ENCODE measurements at regions not wholly inside any gene's neighbourhood (a gene's known extent, or its start where the extent isn't known, plus 50 kb on each side); places are given as distances from the start of the nearest gene placed in this dataset.
"Not testable (repeated sequence)": the region's sequence is repeated elsewhere in the genome, so short reads cannot be mapped to it uniquely, and the experiment has no call there.

- TF ChIP-seq, protein P1, sequence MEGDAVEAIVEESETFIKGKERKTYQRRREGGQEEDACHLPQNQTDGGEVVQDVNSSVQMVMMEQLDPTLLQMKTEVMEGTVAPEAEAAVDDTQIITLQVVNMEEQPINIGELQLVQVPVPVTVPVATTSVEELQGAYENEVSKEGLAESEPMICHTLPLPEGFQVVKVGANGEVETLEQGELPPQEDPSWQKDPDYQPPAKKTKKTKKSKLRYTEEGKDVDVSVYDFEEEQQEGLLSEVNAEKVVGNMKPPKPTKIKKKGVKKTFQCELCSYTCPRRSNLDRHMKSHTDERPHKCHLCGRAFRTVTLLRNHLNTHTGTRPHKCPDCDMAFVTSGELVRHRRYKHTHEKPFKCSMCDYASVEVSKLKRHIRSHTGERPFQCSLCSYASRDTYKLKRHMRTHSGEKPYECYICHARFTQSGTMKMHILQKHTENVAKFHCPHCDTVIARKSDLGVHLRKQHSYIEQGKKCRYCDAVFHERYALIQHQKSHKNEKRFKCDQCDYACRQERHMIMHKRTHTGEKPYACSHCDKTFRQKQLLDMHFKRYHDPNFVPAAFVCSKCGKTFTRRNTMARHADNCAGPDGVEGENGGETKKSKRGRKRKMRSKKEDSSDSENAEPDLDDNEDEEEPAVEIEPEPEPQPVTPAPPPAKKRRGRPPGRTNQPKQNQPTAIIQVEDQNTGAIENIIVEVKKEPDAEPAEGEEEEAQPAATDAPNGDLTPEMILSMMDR (IDR thresholded peaks at IDR 0.05; ENCODE audit: extremely low read depth, insufficient read depth, missing control alignments) = no peak
- DNase-seq (ENCODE audit: low spot score) = no peak
- in situ Hi-C loops (cut with MboI; ENCODE audit: low pct_unique_long_range_greater_than_20kb, low sequenced_read_pairs, unreplicated experiment) = no loop called here
These were observed 130.8 kb upstream of the TWIST2 start for GRCh38 chr2:238717084-238717483.

- TF ChIP-seq, protein P1 (IDR thresholded peaks at IDR 0.05; ENCODE audit: extremely low read depth, insufficient read depth, missing control alignments) = no peak
- in situ Hi-C loops (cut with MboI; ENCODE audit: low pct_unique_long_range_greater_than_20kb, low sequenced_read_pairs, unreplicated experiment) = no loop called here
- no peak for DNase-seq (ENCODE audit: low spot score)
These were observed 128.2 kb upstream of the TWIST2 start for GRCh38 chr2:238719641-238720040.

DNA sequence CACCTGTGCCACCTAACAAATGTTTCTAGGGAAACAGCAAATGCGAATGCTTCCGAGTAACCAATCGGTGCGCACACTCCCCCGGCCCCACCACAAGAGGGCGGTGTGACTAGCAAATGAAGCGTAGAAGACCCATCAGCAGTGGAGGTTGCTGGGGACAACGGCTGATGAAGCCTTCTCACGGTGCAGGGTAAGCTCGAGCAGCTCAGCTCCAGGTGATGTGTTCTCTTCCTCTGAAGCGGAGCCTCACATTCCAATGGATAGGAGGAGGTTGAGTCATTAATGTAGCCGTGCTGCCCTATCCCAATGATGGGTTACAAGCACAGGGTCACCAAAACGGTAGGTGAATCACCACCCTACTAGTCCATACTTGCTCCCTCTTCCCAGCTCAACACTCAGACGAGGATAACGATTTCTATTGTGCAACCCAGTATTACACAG lies 127.6 kb upstream of the TWIST2 start:
- in situ Hi-C loops (cut with MboI; ENCODE audit: low pct_unique_long_range_greater_than_20kb, low sequenced_read_pairs, unreplicated experiment) = no loop called here
- TF ChIP-seq, protein P1 (IDR thresholded peaks at IDR 0.05; ENCODE audit: extremely low read depth, insufficient read depth, missing control alignments) = peak; percentile 46
- peak; percentile 61 for DNase-seq (ENCODE audit: low spot score)

DNA sequence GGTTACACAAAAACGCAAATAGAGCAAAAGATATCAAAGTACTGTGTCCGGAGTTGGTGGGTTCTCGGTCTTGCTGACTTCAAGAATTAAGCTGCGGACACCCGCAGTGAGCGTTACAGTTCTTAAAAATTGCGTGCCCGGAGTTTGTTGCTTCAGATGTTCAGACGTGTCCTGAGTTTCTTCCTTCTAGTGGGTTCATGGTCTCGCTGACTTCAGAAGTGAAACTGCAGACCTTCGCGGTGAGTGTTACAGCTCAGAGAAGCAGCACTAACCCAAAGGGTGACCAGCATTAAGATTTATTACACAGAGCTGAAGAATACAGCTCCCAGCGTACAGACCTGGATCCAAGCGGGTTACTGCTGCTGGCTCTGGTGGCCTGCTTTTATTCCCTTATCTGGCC lies 125.7 kb upstream of the TWIST2 start:
- TF ChIP-seq, protein P1 (IDR thresholded peaks at IDR 0.05; ENCODE audit: extremely low read depth, insufficient read depth, missing control alignments) = no peak
- no peak for DNase-seq (ENCODE audit: low spot score)
- in situ Hi-C loops (cut with MboI; ENCODE audit: low pct_unique_long_range_greater_than_20kb, low sequenced_read_pairs, unreplicated experiment) = no loop called here

DNA sequence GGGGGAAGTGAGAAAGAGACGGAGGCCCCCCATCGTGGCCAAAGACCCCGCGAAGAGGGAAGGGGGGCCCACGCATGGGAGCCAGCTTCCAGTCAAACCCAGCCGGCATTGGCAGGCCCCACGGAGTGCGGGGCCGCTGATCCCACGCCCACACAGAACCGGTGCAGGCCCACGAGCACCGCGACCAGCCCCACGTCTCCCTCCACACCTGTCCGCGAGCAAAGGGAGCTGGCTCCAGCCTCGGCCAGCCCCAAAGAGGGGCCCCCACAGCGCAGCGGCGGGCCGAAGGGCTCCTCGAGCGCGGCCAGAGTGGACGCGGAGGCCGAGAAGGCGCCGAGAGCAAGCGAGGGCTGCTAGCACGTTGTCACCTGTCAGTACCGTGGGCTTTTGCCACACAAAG lies 125.0 kb upstream of the TWIST2 start:
- in situ Hi-C loops (cut with MboI; ENCODE audit: low pct_unique_long_range_greater_than_20kb, low sequenced_read_pairs, unreplicated experiment) = no loop called here

GRCh38 chr2:238723740-238724320 lies 124.1 kb upstream of the TWIST2 start:
- in situ Hi-C loops (cut with MboI; ENCODE audit: low pct_unique_long_range_greater_than_20kb, low sequenced_read_pairs, unreplicated experiment); DNase-seq (ENCODE audit: low spot score): not testable (repeated sequence)

More for the DNA sequence above, 125.0 kb upstream of the TWIST2 start:
- TF ChIP-seq, protein P1 (IDR thresholded peaks at IDR 0.05; ENCODE audit: extremely low read depth, insufficient read depth, missing control alignments) = no peak
- DNase-seq (ENCODE audit: low spot score) = no peak

DNA sequence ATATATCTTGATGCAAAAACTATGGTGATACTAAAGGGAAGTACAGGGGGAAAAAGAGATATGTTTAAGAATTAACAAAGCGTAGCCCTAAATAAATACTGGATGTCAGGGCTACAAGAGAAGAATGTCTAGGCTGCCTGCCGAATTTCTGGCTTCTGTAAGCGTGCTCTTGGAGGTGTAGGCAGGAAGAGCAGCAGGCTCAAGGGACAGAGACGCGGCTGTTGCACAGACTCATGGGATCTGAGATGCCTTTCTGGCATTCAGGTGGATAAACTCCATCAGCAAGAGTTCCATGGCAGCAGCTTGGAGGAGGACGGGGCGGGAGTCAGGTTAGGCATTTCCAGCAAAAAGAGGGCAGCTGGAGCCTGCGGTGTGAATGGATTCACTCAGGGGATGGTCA lies 123.2 kb upstream of the TWIST2 start:
- in situ Hi-C loops (cut with MboI; ENCODE audit: low pct_unique_long_range_greater_than_20kb, low sequenced_read_pairs, unreplicated experiment) = no loop called here
- TF ChIP-seq, protein P1 (IDR thresholded peaks at IDR 0.05; ENCODE audit: extremely low read depth, insufficient read depth, missing control alignments) = no peak
- no peak for DNase-seq (ENCODE audit: low spot score)
